ENCODE measurements at regions not wholly inside any gene's neighbourhood (a gene's known extent, or its start where the extent isn't known, plus 50 kb on each side); places are given as distances from the start of the nearest gene placed in this dataset.

- no peaks in the 10 kb centered on the region for H3K36me3 ChIP-seq (ENCODE audit: insufficient read depth)
- H4K20me1 ChIP-seq (ENCODE audit: insufficient read depth) = no peaks in the 10 kb centered on the region
- H3K4me3 ChIP-seq (IDR thresholded peaks at IDR 0.05; ENCODE audit: insufficient read depth, low read depth, low read length) = no peak overlapping the region
- no peak overlapping the region for H2AFZ ChIP-seq (ENCODE audit: low read depth)
- H3K4me1 ChIP-seq (ENCODE audit: low read depth, poor library complexity, severe bottlenecking) = no peaks in the 10 kb centered on the region
- no peaks in the 10 kb centered on the region for H3K27me3 ChIP-seq (ENCODE audit: insufficient read depth, low read depth)
- H3K27ac ChIP-seq = no peak overlapping the region
- no peak overlapping the region for H3K9ac ChIP-seq
- H3K4me2 ChIP-seq = no peak overlapping the region
- no peaks in the 10 kb centered on the region for H3K79me2 ChIP-seq (ENCODE audit: insufficient read depth, low read depth)
- TF ChIP-seq, protein P1, sequence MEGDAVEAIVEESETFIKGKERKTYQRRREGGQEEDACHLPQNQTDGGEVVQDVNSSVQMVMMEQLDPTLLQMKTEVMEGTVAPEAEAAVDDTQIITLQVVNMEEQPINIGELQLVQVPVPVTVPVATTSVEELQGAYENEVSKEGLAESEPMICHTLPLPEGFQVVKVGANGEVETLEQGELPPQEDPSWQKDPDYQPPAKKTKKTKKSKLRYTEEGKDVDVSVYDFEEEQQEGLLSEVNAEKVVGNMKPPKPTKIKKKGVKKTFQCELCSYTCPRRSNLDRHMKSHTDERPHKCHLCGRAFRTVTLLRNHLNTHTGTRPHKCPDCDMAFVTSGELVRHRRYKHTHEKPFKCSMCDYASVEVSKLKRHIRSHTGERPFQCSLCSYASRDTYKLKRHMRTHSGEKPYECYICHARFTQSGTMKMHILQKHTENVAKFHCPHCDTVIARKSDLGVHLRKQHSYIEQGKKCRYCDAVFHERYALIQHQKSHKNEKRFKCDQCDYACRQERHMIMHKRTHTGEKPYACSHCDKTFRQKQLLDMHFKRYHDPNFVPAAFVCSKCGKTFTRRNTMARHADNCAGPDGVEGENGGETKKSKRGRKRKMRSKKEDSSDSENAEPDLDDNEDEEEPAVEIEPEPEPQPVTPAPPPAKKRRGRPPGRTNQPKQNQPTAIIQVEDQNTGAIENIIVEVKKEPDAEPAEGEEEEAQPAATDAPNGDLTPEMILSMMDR (conservative IDR thresholded peaks at IDR 0.05; ENCODE audit: low read depth, low read length) = no peak
These were observed 144.0 kb upstream of the ATP10A start for GRCh38 chr15:26007151-26007550.

DNA sequence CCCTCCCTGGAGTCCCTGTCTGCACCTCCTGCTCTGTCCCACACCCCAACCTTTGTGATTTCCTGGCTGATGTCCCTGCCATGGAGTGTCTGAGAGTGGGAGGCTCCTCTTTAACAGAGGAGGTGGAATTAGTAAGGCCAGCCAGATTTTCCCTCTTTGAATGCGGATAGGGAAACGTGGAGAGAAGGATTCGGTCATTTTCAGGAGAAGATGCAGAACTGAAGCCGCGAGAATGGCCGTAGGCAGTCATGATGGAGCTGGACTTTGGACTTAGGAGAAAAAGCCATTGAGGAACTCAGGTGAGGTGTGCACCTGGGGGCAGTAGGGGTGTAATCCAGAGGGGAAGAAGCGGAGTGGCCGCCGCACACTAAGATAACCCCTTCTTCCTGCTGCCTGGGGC lies 138.1 kb upstream of the ATP10A start:
- Histone ChIP-seq H3K27me3 (ENCODE audit: insufficient read depth, low read depth) (no peaks in the 10 kb centered on the region), H3K36me3 (ENCODE audit: insufficient read depth) (no peaks in the 10 kb centered on the region), H2AFZ (ENCODE audit: low read depth) (no peak overlapping the region), H4K20me1 (ENCODE audit: insufficient read depth) (no peaks in the 10 kb centered on the region), H3K27ac (no peak overlapping the region), H3K4me3 (IDR thresholded peaks at IDR 0.05; ENCODE audit: insufficient read depth, low read depth, low read length) (no peak overlapping the region), H3K4me1 (ENCODE audit: low read depth, poor library complexity, severe bottlenecking) (no peaks in the 10 kb centered on the region), H3K9ac (no peak overlapping the region), H3K79me2 (ENCODE audit: insufficient read depth, low read depth) (no peaks in the 10 kb centered on the region), H3K4me2 (no peak overlapping the region)
- TF ChIP-seq, protein P1 (conservative IDR thresholded peaks at IDR 0.05; ENCODE audit: low read depth, low read length) = no peak

GRCh38 chr15:25993506-25993905 lies 130.4 kb upstream of the ATP10A start:
- Histone ChIP-seq H3K27me3 (ENCODE audit: insufficient read depth, low read depth) (no peaks in the 10 kb centered on the region), H3K4me1 (ENCODE audit: low read depth, poor library complexity, severe bottlenecking) (no peaks in the 10 kb centered on the region), H3K27ac (no peak overlapping the region), H3K9ac (no peak overlapping the region), H3K79me2 (ENCODE audit: insufficient read depth, low read depth) (no peaks in the 10 kb centered on the region), H3K36me3 (ENCODE audit: insufficient read depth) (no peaks in the 10 kb centered on the region), H3K4me2 (no peak overlapping the region), H4K20me1 (ENCODE audit: insufficient read depth) (no peaks in the 10 kb centered on the region), H2AFZ (ENCODE audit: low read depth) (no peak overlapping the region), H3K4me3 (IDR thresholded peaks at IDR 0.05; ENCODE audit: insufficient read depth, low read depth, low read length) (no peak overlapping the region)
- TF ChIP-seq, protein P1 (conservative IDR thresholded peaks at IDR 0.05; ENCODE audit: low read depth, low read length) = no peak

- H3K4me2 ChIP-seq = no peak overlapping the region
- H3K79me2 ChIP-seq (ENCODE audit: insufficient read depth, low read depth) = no peaks in the 10 kb centered on the region
- no peaks in the 10 kb centered on the region for H3K4me1 ChIP-seq (ENCODE audit: low read depth, poor library complexity, severe bottlenecking)
- H3K27me3 ChIP-seq (ENCODE audit: insufficient read depth, low read depth) = no peaks in the 10 kb centered on the region
- H2AFZ ChIP-seq (ENCODE audit: low read depth) = no peak overlapping the region
- no peak overlapping the region for H3K27ac ChIP-seq
- no peaks in the 10 kb centered on the region for H3K36me3 ChIP-seq (ENCODE audit: insufficient read depth)
- no peak overlapping the region for H3K4me3 ChIP-seq (IDR thresholded peaks at IDR 0.05; ENCODE audit: insufficient read depth, low read depth, low read length)
- TF ChIP-seq, protein P1 (conservative IDR thresholded peaks at IDR 0.05; ENCODE audit: low read depth, low read length) = no peak
- H4K20me1 ChIP-seq (ENCODE audit: insufficient read depth) = no peaks in the 10 kb centered on the region
- H3K9ac ChIP-seq = no peak overlapping the region
These were observed 127.1 kb upstream of the ATP10A start for GRCh38 chr15:25990220-25990619.
